ENCODE measurements at regions not wholly inside any gene's neighbourhood (a gene's known extent, or its start where the extent isn't known, plus 50 kb on each side); places are given as distances from the start of the nearest gene placed in this dataset.

- no peak for TF ChIP-seq NFIC (IDR thresholded peaks at IDR 0.05)
These were observed 227.6 kb downstream of the BMP7 start for GRCh38 chr20:57038608-57039440.

- TF ChIP-seq EGR1 (IDR thresholded peaks at IDR 0.05) (no peak), RAD21 (IDR thresholded peaks at IDR 0.05; ENCODE audit: low read depth) (no peak), TEAD4 (IDR thresholded peaks at IDR 0.05) (no peak), USF1 (IDR thresholded peaks at IDR 0.05) (no peak), NFIC (IDR thresholded peaks at IDR 0.05) (no peak), REST (IDR thresholded peaks at IDR 0.05; ENCODE audit: low read depth) (no peak), ZBTB7A (IDR thresholded peaks at IDR 0.05; ENCODE audit: low read depth) (no peak), TAF1 (IDR thresholded peaks at IDR 0.05; ENCODE audit: low read depth) (no peak), EP300 (IDR thresholded peaks at IDR 0.05; ENCODE audit: borderline replicate concordance) (no peak), YY1 (IDR thresholded peaks at IDR 0.05; ENCODE audit: low read depth) (no peak), MAX (IDR thresholded peaks at IDR 0.05) (no peak), TCF12 (IDR thresholded peaks at IDR 0.05; ENCODE audit: low read depth) (no peak), FOXM1 (IDR thresholded peaks at IDR 0.05; ENCODE audit: borderline replicate concordance, low read depth) (no peak), CREB1 (IDR thresholded peaks at IDR 0.05; ENCODE audit: low read depth) (no peak), CEBPB (IDR thresholded peaks at IDR 0.05) (no peak)
These were observed 226.0 kb downstream of the BMP7 start for GRCh38 chr20:57040466-57040865.

GRCh38 chr20:57040924-57041323 is 225.5 kb downstream of the BMP7 start:
- TF ChIP-seq RAD21 (IDR thresholded peaks at IDR 0.05; ENCODE audit: low read depth) (no peak), CEBPB (IDR thresholded peaks at IDR 0.05) (no peak), YY1 (IDR thresholded peaks at IDR 0.05; ENCODE audit: low read depth) (no peak), NFIC (IDR thresholded peaks at IDR 0.05) (no peak), EGR1 (IDR thresholded peaks at IDR 0.05) (no peak), EP300 (IDR thresholded peaks at IDR 0.05; ENCODE audit: borderline replicate concordance) (no peak), TAF1 (IDR thresholded peaks at IDR 0.05; ENCODE audit: low read depth) (no peak), CREB1 (IDR thresholded peaks at IDR 0.05; ENCODE audit: low read depth) (no peak), FOXM1 (IDR thresholded peaks at IDR 0.05; ENCODE audit: borderline replicate concordance, low read depth) (no peak), USF1 (IDR thresholded peaks at IDR 0.05) (no peak), ZBTB7A (IDR thresholded peaks at IDR 0.05; ENCODE audit: low read depth) (no peak), REST (IDR thresholded peaks at IDR 0.05; ENCODE audit: low read depth) (no peak), MAX (IDR thresholded peaks at IDR 0.05) (no peak), TCF12 (IDR thresholded peaks at IDR 0.05; ENCODE audit: low read depth) (no peak), TEAD4 (IDR thresholded peaks at IDR 0.05) (no peak)

GRCh38 chr20:57043091-57043490 is 223.3 kb downstream of the BMP7 start:
- no peak for TF ChIP-seq EGR1 (IDR thresholded peaks at IDR 0.05)
- no peak for TF ChIP-seq CREB1 (IDR thresholded peaks at IDR 0.05; ENCODE audit: low read depth)
- TF ChIP-seq TEAD4 (IDR thresholded peaks at IDR 0.05), result no peak
- no peak for TF ChIP-seq USF1 (IDR thresholded peaks at IDR 0.05)
- no peak for TF ChIP-seq EP300 (IDR thresholded peaks at IDR 0.05; ENCODE audit: borderline replicate concordance)
- no peak for TF ChIP-seq CEBPB (IDR thresholded peaks at IDR 0.05)
- TF ChIP-seq ZBTB7A (IDR thresholded peaks at IDR 0.05; ENCODE audit: low read depth), result no peak
- no peak for TF ChIP-seq NFIC (IDR thresholded peaks at IDR 0.05)
- no peak for TF ChIP-seq MAX (IDR thresholded peaks at IDR 0.05)
- TF ChIP-seq TCF12 (IDR thresholded peaks at IDR 0.05; ENCODE audit: low read depth), result no peak
- no peak for TF ChIP-seq TAF1 (IDR thresholded peaks at IDR 0.05; ENCODE audit: low read depth)
- TF ChIP-seq YY1 (IDR thresholded peaks at IDR 0.05; ENCODE audit: low read depth), result no peak

- TF ChIP-seq ZBTB7A (IDR thresholded peaks at IDR 0.05; ENCODE audit: low read depth), result no peak
- TF ChIP-seq MAX (IDR thresholded peaks at IDR 0.05), result no peak
- TF ChIP-seq YY1 (IDR thresholded peaks at IDR 0.05; ENCODE audit: low read depth), result no peak
- no peak for TF ChIP-seq NFIC (IDR thresholded peaks at IDR 0.05)
- no peak for TF ChIP-seq TAF1 (IDR thresholded peaks at IDR 0.05; ENCODE audit: low read depth)
These were observed 222.7 kb downstream of the BMP7 start for GRCh38 chr20:57043669-57044268.

Measured in Ishikawa (cell line).